K562 (cell line): ENCODE measurements at regions not wholly inside any gene's neighbourhood (a gene's known extent, or its start where the extent isn't known, plus 50 kb on each side); places are given as distances from the start of the nearest gene placed in this dataset.

Experiments
- ATAC-seq: fragments of 200-7000 bp; cut with Tn5 transposase; 3 replicates; pipeline ENCODE4 v1.9.1; 2020; ENCODE audit warnings: moderate library complexity
- BruUV-seq: library from RNA; stranded (reverse); fragments of 400-500 nt; replicated peaks from 2 replicates; lab custom pipeline; 2021; lab: Mats Ljungman, UMichigan
- CTCF ChIA-PET: fragments of 300-600 bp; formaldehyde crosslinking; extraction: SDS; loops from one replicate; lab custom pipeline; 2021; ENCODE audit warnings: low intra/inter-chr PET ratio; lab: Yijun Ruan, JAX
- POLR2A ChIA-PET: fragments of 300-600, 350-650 bp; sonication (Branson Sonifier 250); formaldehyde crosslinking; extraction: SDS; loops from one replicate; lab custom pipeline; 2021; ENCODE audit warnings: antibody characterized with exemption, inconsistent platforms; lab: Yijun Ruan, JAX
- DNase-seq, 4 experiments: peaks; one replicate each; pipeline versions ENCODE4 v3.0.0 to v3.0.0-alpha.2; 2011 to 2018; ENCODE audit warnings: low spot score in 3 of 4, mixed read lengths in 3 of 4; ENCODE audit errors: extremely low read depth in 1 of 4
- FAIRE-seq: peaks from 2 replicates; lab custom pipeline; 2011; peaks lifted over from hg19 to GRCh38; lab: Jason Lieb, UNC
- H2AFZ ChIP-seq: 2 replicates; pipeline ENCODE4 v1.6.0; 2011; ENCODE audit warnings: low read depth, low read length, control low read depth, inconsistent platforms
- H3K27ac ChIP-seq: fragments of 200-600 bp; 3 replicates; pipeline ENCODE4 v1.8.0; 2011; ENCODE audit warnings: low read depth, mild to moderate bottlenecking, control low read depth, inconsistent platforms, low read length, moderate library complexity, mixed read lengths; ENCODE audit errors: extremely low read depth
- H3K27me3 ChIP-seq, 2 experiments: fragments of 300-600 bp in 1 of 2; 2 replicates in 1 of 2; 3 replicates in 1 of 2; pipeline versions ENCODE4 v1.6.0 to v1.8.0; 2011; ENCODE audit warnings: inconsistent platforms in 2 of 2, low read length in 2 of 2, mild to moderate bottlenecking in 1 of 2, mixed read lengths in 1 of 2, moderate library complexity in 1 of 2; ENCODE audit not compliant: control insufficient read depth in 2 of 2, insufficient read depth in 2 of 2
- H3K36me3 ChIP-seq: fragments of 300-600 bp; 3 replicates; pipeline ENCODE4 v1.8.0; 2011; ENCODE audit warnings: mild to moderate bottlenecking, low read length, inconsistent platforms; ENCODE audit not compliant: control insufficient read depth, insufficient read depth
- H3K4me1 ChIP-seq, 2 experiments: fragments of 200-600 bp in 1 of 2; replicated peaks in 1 of 2; 2 replicates in 1 of 2; 3 replicates in 1 of 2; pipeline versions ENCODE4 v1.5.1 to v1.8.0; 2011; ENCODE audit warnings: inconsistent platforms in 2 of 2, low read length in 2 of 2, mild to moderate bottlenecking in 1 of 2, mixed read lengths in 1 of 2, moderate library complexity in 1 of 2; ENCODE audit not compliant: control insufficient read depth in 2 of 2, insufficient read depth in 2 of 2
- H3K4me2 ChIP-seq: 2 replicates; pipeline ENCODE4 v1.6.1; 2011; ENCODE audit warnings: low read length, control low read depth, inconsistent platforms, mixed read lengths; ENCODE audit not compliant: insufficient read depth
- H3K4me3 ChIP-seq: fragments of 200-600 bp; sonication (generic), shearing (Covaris generic); 2 replicates; pipeline ENCODE4 v1.5.1; 2016; ENCODE audit warnings: control low read depth, inconsistent platforms
- H3K79me2 ChIP-seq: fragments of 200-600 bp; 3 replicates; pipeline ENCODE4 v1.8.0; 2011; ENCODE audit warnings: low read length, inconsistent platforms; ENCODE audit not compliant: control insufficient read depth, insufficient read depth
- H3K9ac ChIP-seq, 2 experiments: 2 replicates each; pipeline versions ENCODE4 v1.6.0 to v1.6.1; 2011; ENCODE audit warnings: low read depth in 2 of 2, low read length in 2 of 2, control low read depth in 1 of 2, inconsistent platforms in 1 of 2, mild to moderate bottlenecking in 1 of 2, mixed read lengths in 1 of 2; ENCODE audit not compliant: insufficient read depth in 1 of 2
- H3K9me1 ChIP-seq: one replicate; pipeline ENCODE4 v1.6.0; 2011; ENCODE audit warnings: inconsistent platforms, mild to moderate bottlenecking, low read length, moderate library complexity; ENCODE audit not compliant: control insufficient read depth, insufficient read depth
- H3K9me3 ChIP-seq: replicated peaks from 2 replicates; pipeline ENCODE4 v1.5.1; 2011; ENCODE audit warnings: low read depth, low read length, inconsistent platforms; ENCODE audit not compliant: control insufficient read depth, insufficient read depth
- H4K20me1 ChIP-seq: replicated peaks from 2 replicates; pipeline ENCODE4 v1.6.1; 2011; ENCODE audit warnings: low read length, inconsistent platforms, mixed read lengths; ENCODE audit not compliant: control insufficient read depth, insufficient read depth
- HNRNPK ChIP-seq: fragments of 200-400 bp; formaldehyde crosslinking; IDR thresholded peaks from one replicate; pipeline ENCODE4 v1.6.1; 2018; ENCODE audit warnings: mild to moderate bottlenecking, low read depth, low read length; ENCODE audit not compliant: poor library complexity, severe bottlenecking
- MAFF ChIP-seq: IDR thresholded peaks from 2 replicates; pipeline ENCODE4 v1.6.1; 2012; ENCODE audit warnings: low read length, improper control_type of control experiment
- SMARCB1 ChIP-seq: IDR thresholded peaks from 2 replicates; pipeline ENCODE4 v1.6.1; 2011; ENCODE audit warnings: improper control_type of control experiment, low read depth; ENCODE audit not compliant: insufficient read length
- TAF7 ChIP-seq: fragments of 450-650 bp; IDR thresholded peaks from 2 replicates; pipeline ENCODE4 v1.6.1; 2016; ENCODE audit warnings: missing genetic modification characterization, missing compliant biosample characterization
- ZNF408 ChIP-seq: fragments of 250-450 bp; sonication (Bioruptor Pico); IDR thresholded peaks from 2 replicates; pipeline ENCODE4 v1.4.0; 2020; ENCODE audit warnings: low read depth, mild to moderate bottlenecking, moderate library complexity
- ZNF449 ChIP-seq: fragments of 250-450 bp; sonication (Bioruptor Pico); IDR thresholded peaks from 2 replicates; pipeline ENCODE4 v1.8.0; 2022; ENCODE audit warnings: moderate library complexity, mild to moderate bottlenecking, inconsistent platforms
- WGBS: fragments of 100-300 bp; shearing (Covaris generic); methylation state at CpG from one replicate; pipeline ENCODE4 v1.1.6; 2016; ENCODE audit warnings: low coverage, mixed read lengths; ENCODE audit not compliant: insufficient coverage; ENCODE audit errors: missing lambda C conversion rate; 5-methylcytosine and 5-hydroxymethylcytosine counted together
- in situ Hi-C: fragments of 300-500 bp; cut with MboI; formaldehyde crosslinking; loops from 4 replicates; pipeline ENCODE4 v1.15.0; 2018; ENCODE audit warnings: inconsistent platforms, mixed read lengths
- intact Hi-C: fragments of 100-400 bp; cut with micrococcal nuclease; formaldehyde crosslinking; loops from 2 replicates; pipeline ENCODE4 v1.14.2; 2022
- TF ChIP-seq, protein P1 (sequence below), 2 experiments: fragments of 450-650 bp; conservative IDR thresholded peaks; 2 replicates each; pipeline ENCODE4 v1.6.1; 2017; ENCODE audit warnings: mild to moderate bottlenecking in 2 of 2, moderate library complexity in 2 of 2

DNA sequence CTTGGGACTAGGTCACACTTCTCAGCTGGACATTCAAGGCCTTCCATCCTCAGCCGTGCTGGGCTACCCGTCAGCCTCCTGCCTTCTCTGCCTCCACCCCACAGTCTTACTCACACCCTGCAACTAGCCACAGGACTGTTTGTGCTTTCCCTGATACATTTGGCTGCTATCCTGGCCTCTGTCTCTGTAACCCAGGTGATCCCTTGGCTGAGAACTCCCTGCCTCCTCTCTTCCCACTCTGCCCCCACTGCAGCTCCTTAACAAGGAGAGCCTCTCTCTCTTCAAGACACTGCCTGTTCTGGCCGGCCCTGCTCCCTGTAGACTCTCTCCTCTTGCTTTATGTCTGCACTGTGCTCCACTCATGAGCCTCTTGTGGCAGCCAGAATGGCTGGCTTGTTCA is 120.6 kb downstream of the MSX2 start:
- 0% methylated on average over 3 of the region's 3 CpGs for WGBS
- no peak for ATAC-seq
- H3K79me2 ChIP-seq, result no peaks in the 10 kb centered on the region
- H3K4me2 ChIP-seq, result no peak overlapping the region
- no peak overlapping the region for H3K27ac ChIP-seq
- TF ChIP-seq, protein P1, sequence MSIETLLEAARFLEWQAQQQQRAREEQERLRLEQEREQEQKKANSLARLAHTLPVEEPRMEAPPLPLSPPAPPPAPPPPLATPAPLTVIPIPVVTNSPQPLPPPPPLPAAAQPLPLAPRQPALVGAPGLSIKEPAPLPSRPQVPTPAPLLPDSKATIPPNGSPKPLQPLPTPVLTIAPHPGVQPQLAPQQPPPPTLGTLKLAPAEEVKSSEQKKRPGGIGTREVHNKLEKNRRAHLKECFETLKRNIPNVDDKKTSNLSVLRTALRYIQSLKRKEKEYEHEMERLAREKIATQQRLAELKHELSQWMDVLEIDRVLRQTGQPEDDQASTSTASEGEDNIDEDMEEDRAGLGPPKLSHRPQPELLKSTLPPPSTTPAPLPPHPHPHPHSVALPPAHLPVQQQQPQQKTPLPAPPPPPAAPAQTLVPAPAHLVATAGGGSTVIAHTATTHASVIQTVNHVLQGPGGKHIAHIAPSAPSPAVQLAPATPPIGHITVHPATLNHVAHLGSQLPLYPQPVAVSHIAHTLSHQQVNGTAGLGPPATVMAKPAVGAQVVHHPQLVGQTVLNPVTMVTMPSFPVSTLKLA (conservative IDR thresholded peaks at IDR 0.05), result no peak
- TF ChIP-seq HNRNPK, result no peak
- no peak for TF ChIP-seq ZNF408 (CRISPR knock-in tag)
- TF ChIP-seq SMARCB1, result no peak
- no peak for TF ChIP-seq ZNF449 (CRISPR knock-in tag)
- TF ChIP-seq MAFF, result no peak
- no peak for TF ChIP-seq TAF7 (tag)
- ChIA-PET CTCF (no interaction called here), POLR2A (no interaction called here)
- in situ Hi-C loops (no loop called here), intact Hi-C loops (no loop called here)
- no peak overlapping the region for H2AFZ ChIP-seq
- H3K9me3 ChIP-seq, result no peaks in the 10 kb centered on the region
- peaks cover 0 to 4% of the 10 kb centered on the region in 2 experiments; a peak in 1 of 5 replicates for H3K27me3 ChIP-seq
- BruUV-seq, result no TSS peak
- no peak for DNase-seq
- H3K4me3 ChIP-seq, result no peak overlapping the region
- no peak for FAIRE-seq
- H3K4me1 ChIP-seq, result no peaks in the 10 kb centered on the region
- H3K9me1 ChIP-seq, result no peaks in the 10 kb centered on the region
- no peaks in the 10 kb centered on the region for H3K36me3 ChIP-seq
- no peaks in the 10 kb centered on the region for H4K20me1 ChIP-seq
- no peak overlapping the region for H3K9ac ChIP-seq
